ENCODE measurements at regions not wholly inside any gene's neighbourhood (a gene's known extent, or its start where the extent isn't known, plus 50 kb on each side); places are given as distances from the start of the nearest gene placed in this dataset.
"Not testable (repeated sequence)": the region's sequence is repeated elsewhere in the genome, so short reads cannot be mapped to it uniquely, and the experiment has no call there.

GRCh38 chr6:71007298-71007697 is 50.4 kb upstream of the B3GAT2 start:
- not testable (repeated sequence) for H3K27ac Mint-ChIP-seq; H3K4me1 Mint-ChIP-seq; ATAC-seq (ENCODE audit: low read depth in 2 of 2); H3K4me3 Mint-ChIP-seq; H3K36me3 Mint-ChIP-seq; DNase-seq
- Mint-ChIP-seq H3K9me3 (peaks cover 3 to 41% (median 15%) of the 10 kb centered on the region in 7 donors), H3K27me3 (peaks cover 12 to 37% (median 36%) of the 10 kb centered on the region in 3 donors)

- ATAC-seq (ENCODE audit: low read depth in 2 of 2), result no peak
Observed at GRCh38 chr6:71011871-71012371, 55.1 kb upstream of the B3GAT2 start.

GRCh38 chr6:71012866-71013469 is 56.1 kb upstream of the B3GAT2 start:
- Mint-ChIP-seq H3K4me3 (no peak overlapping the region), H3K9me3 (no peaks in the 10 kb centered on the region), H3K36me3 (no peaks in the 10 kb centered on the region), H3K27me3 (peaks cover 19 to 46% (median 42%) of the 10 kb centered on the region in 3 donors), H3K4me1 (peaks cover 3 to 6% (median 6%) of the 10 kb centered on the region in 3 donors), H3K27ac (no peak overlapping the region)
- peak; percentile 62 to 74 for ATAC-seq (ENCODE audit: low read depth in 2 of 2)
- DNase-seq, result peak; percentile 42

More at GRCh38 chr6:71011871-71012371, 55.1 kb upstream of the B3GAT2 start:
- Mint-ChIP-seq H3K27ac (peak overlapping the region in 1 of 6 donors; percentile 12), H3K4me1 (peaks cover 3 to 6% (median 6%) of the 10 kb centered on the region in 3 donors), H3K9me3 (peaks cover 0 to 5% (median 0%) of the 10 kb centered on the region in 7 donors), H3K36me3 (no peaks in the 10 kb centered on the region), H3K4me3 (no peak overlapping the region), H3K27me3 (peaks cover 19 to 46% (median 42%) of the 10 kb centered on the region in 3 donors)
- no peak for DNase-seq

- Mint-ChIP-seq H3K9me3 (peaks cover 0 to under 1% (median 0%) of the 10 kb centered on the region in 7 donors), H3K27me3 (peaks cover 18 to 25% (median 22%) of the 10 kb centered on the region in 3 donors), H3K4me3 (no peak overlapping the region), H3K4me1 (peaks cover 3 to 6% (median 6%) of the 10 kb centered on the region in 3 donors), H3K36me3 (no peaks in the 10 kb centered on the region), H3K27ac (no peak overlapping the region)
- ATAC-seq (ENCODE audit: low read depth in 2 of 2), result no peak
- no peak for DNase-seq
Observed at GRCh38 chr6:71015392-71015791, 58.5 kb upstream of the B3GAT2 start.

GRCh38 chr6:71028236-71028876 is 71.5 kb upstream of the B3GAT2 start:
- H3K27ac Mint-ChIP-seq, result no peak overlapping the region
- ATAC-seq (ENCODE audit: low read depth in 2 of 2) (no peak), DNase-seq (no peak)
- peaks cover 0 to 2% (median 0%) of the 10 kb centered on the region in 7 donors for H3K9me3 Mint-ChIP-seq
- H3K27me3 Mint-ChIP-seq, result peaks cover 0 to 14% (median 0%) of the 10 kb centered on the region in 3 donors
- H3K4me3 Mint-ChIP-seq, result no peak overlapping the region
- no peaks in the 10 kb centered on the region for H3K4me1 Mint-ChIP-seq
- no peaks in the 10 kb centered on the region for H3K36me3 Mint-ChIP-seq

- H3K9me3 Mint-ChIP-seq, result peaks cover 0 to 2% (median 0%) of the 10 kb centered on the region in 7 donors
- H3K36me3 Mint-ChIP-seq, result no peaks in the 10 kb centered on the region
- ATAC-seq (ENCODE audit: low read depth in 2 of 2) (no peak), DNase-seq (no peak)
- H3K27ac Mint-ChIP-seq, result no peak overlapping the region
- no peaks in the 10 kb centered on the region for H3K4me1 Mint-ChIP-seq
- H3K4me3 Mint-ChIP-seq, result no peak overlapping the region
- H3K27me3 Mint-ChIP-seq, result peaks cover 0 to 14% (median 0%) of the 10 kb centered on the region in 3 donors
Observed at GRCh38 chr6:71028877-71029252, 72.0 kb upstream of the B3GAT2 start.

- no peak overlapping the region for H3K27ac Mint-ChIP-seq
- no peak overlapping the region for H3K4me3 Mint-ChIP-seq
- no peak for DNase-seq
- H3K36me3 Mint-ChIP-seq, result no peaks in the 10 kb centered on the region
- no peaks in the 10 kb centered on the region for H3K4me1 Mint-ChIP-seq
- no peak for ATAC-seq (ENCODE audit: low read depth in 2 of 2)
- peaks cover 0 to 14% (median 0%) of the 10 kb centered on the region in 3 donors for H3K27me3 Mint-ChIP-seq
- H3K9me3 Mint-ChIP-seq, result peaks cover 0 to 2% (median 0%) of the 10 kb centered on the region in 7 donors
Observed at GRCh38 chr6:71029555-71029954, 72.7 kb upstream of the B3GAT2 start.

GRCh38 chr6:71031912-71032311 is 75.1 kb upstream of the B3GAT2 start:
- no peaks in the 10 kb centered on the region for H3K9me3 Mint-ChIP-seq
- H3K4me1 Mint-ChIP-seq, result no peaks in the 10 kb centered on the region
- ATAC-seq (ENCODE audit: low read depth in 2 of 2), result no peak
- H3K27ac Mint-ChIP-seq, result no peak overlapping the region
- H3K36me3 Mint-ChIP-seq, result no peaks in the 10 kb centered on the region
- peaks cover 5 to 24% (median 17%) of the 10 kb centered on the region in 3 donors for H3K27me3 Mint-ChIP-seq
- no peak overlapping the region for H3K4me3 Mint-ChIP-seq
- DNase-seq, result no peak

- DNase-seq (no peak), ATAC-seq (ENCODE audit: low read depth in 2 of 2) (no peak)
- Mint-ChIP-seq H3K4me3 (no peak overlapping the region), H3K27me3 (peaks cover 10 to 29% (median 23%) of the 10 kb centered on the region in 3 donors), H3K27ac (no peak overlapping the region), H3K36me3 (no peaks in the 10 kb centered on the region), H3K9me3 (peaks cover 0 to 3% (median 0%) of the 10 kb centered on the region in 7 donors), H3K4me1 (no peaks in the 10 kb centered on the region)
Observed at GRCh38 chr6:71033171-71033570, 76.3 kb upstream of the B3GAT2 start.

GRCh38 chr6:71033890-71034289 is 77.0 kb upstream of the B3GAT2 start:
- Mint-ChIP-seq H3K27ac (no peak overlapping the region), H3K4me3 (no peak overlapping the region), H3K36me3 (no peaks in the 10 kb centered on the region), H3K9me3 (peaks cover 0 to 3% (median 0%) of the 10 kb centered on the region in 7 donors), H3K27me3 (peaks cover 16 to 34% (median 30%) of the 10 kb centered on the region in 3 donors), H3K4me1 (no peaks in the 10 kb centered on the region)
- DNase-seq (no peak), ATAC-seq (ENCODE audit: low read depth in 2 of 2) (no peak)

- ATAC-seq (ENCODE audit: low read depth in 2 of 2) (no peak), DNase-seq (no peak)
- Mint-ChIP-seq H3K27me3 (peaks cover 16 to 34% (median 31%) of the 10 kb centered on the region in 3 donors), H3K27ac (no peak overlapping the region), H3K4me1 (no peaks in the 10 kb centered on the region), H3K36me3 (no peaks in the 10 kb centered on the region), H3K4me3 (no peak overlapping the region), H3K9me3 (peaks cover 0 to 3% (median 0%) of the 10 kb centered on the region in 7 donors)
Observed at GRCh38 chr6:71034563-71035345, 77.9 kb upstream of the B3GAT2 start.

GRCh38 chr6:71035871-71036270 is 79.0 kb upstream of the B3GAT2 start:
- H3K4me1 Mint-ChIP-seq, result no peaks in the 10 kb centered on the region
- no peak overlapping the region for H3K4me3 Mint-ChIP-seq
- peaks cover 0 to 3% (median 0%) of the 10 kb centered on the region in 7 donors for H3K9me3 Mint-ChIP-seq
- peaks cover 19 to 34% (median 31%) of the 10 kb centered on the region in 3 donors for H3K27me3 Mint-ChIP-seq
- no peaks in the 10 kb centered on the region for H3K36me3 Mint-ChIP-seq
- no peak for DNase-seq
- H3K27ac Mint-ChIP-seq, result no peak overlapping the region
- no peak for ATAC-seq (ENCODE audit: low read depth in 2 of 2)

- H3K4me3 Mint-ChIP-seq, result peak overlapping the region in 1 of 8 donors; percentile 3
- H3K4me1 Mint-ChIP-seq, result peaks cover 0 to 2% (median 0%) of the 10 kb centered on the region in 3 donors
- H3K27me3 Mint-ChIP-seq, result peaks cover 20 to 31% (median 27%) of the 10 kb centered on the region in 3 donors
- peaks cover 0 to 3% (median 0%) of the 10 kb centered on the region in 7 donors for H3K9me3 Mint-ChIP-seq
- no peak overlapping the region for H3K27ac Mint-ChIP-seq
- no peaks in the 10 kb centered on the region for H3K36me3 Mint-ChIP-seq
- DNase-seq (no peak), ATAC-seq (ENCODE audit: low read depth in 2 of 2) (no peak)
Observed at GRCh38 chr6:71038711-71039344, 82.0 kb upstream of the B3GAT2 start.

Measured in naive B cell (primary cell).